HCT116 (cell line): ENCODE measurements at regions not wholly inside any gene's neighbourhood (a gene's known extent, or its start where the extent isn't known, plus 50 kb on each side); places are given as distances from the start of the nearest gene placed in this dataset.

Source experiments
- ATAC-seq: fragments of 200-7000 bp; cut with Tn5 transposase; 2 replicates; pipeline ENCODE4 v1.9.1; 2020; ENCODE audit warnings: mild to moderate bottlenecking, moderate library complexity
- BruUV-seq: library from RNA; stranded (reverse); fragments of 400-500 nt; replicated peaks from 2 replicates; lab custom pipeline; 2021; lab: Mats Ljungman, UMichigan
- CTCF ChIA-PET: fragments of 300-600 bp; sonication (Branson Sonifier 250); formaldehyde crosslinking; loops from one replicate; lab custom pipeline; 2021; ENCODE audit warnings: antibody characterized with exemption; lab: Charles Lee
- POLR2A ChIA-PET: fragments of 300-600, 350-600 bp; sonication (Branson Sonifier 250); formaldehyde crosslinking; loops from one replicate; lab custom pipeline; 2021; ENCODE audit warnings: antibody characterized with exemption; lab: Charles Lee
- RAD21 ChIA-PET, 2 experiments: fragments of 300-600 bp; sonication (Branson Sonifier 250); formaldehyde crosslinking; loops; one replicate each; lab custom pipeline; 2023; ENCODE audit warnings: low total read pairs in 2 of 2; ENCODE audit not compliant: uncharacterized antibody in 2 of 2, unreplicated experiment in 2 of 2, low non-redundant PET in 1 of 2; lab: Charles Lee
- DNase-seq: peaks from one replicate; pipeline ENCODE4 v3.0.0-alpha.2; 2010; ENCODE audit warnings: low read depth, low spot score
- H2AFZ ChIP-seq: fragments of 200-600 bp; shearing (Covaris generic), sonication (generic); 2 replicates; pipeline ENCODE4 v1.6.1; 2017; ENCODE audit warnings: low read depth, mixed run types, mixed read lengths, antibody characterized with exemption, low read length; ENCODE audit not compliant: poor library complexity, severe bottlenecking
- H3K27ac ChIP-seq: 2 replicates; pipeline ENCODE4 v1.5.1; 2012; ENCODE audit warnings: low read depth, low read length
- H3K27me3 ChIP-seq: fragments of 200-600 bp; sonication (generic); 2 replicates; pipeline ENCODE4 v1.6.1; 2016; ENCODE audit warnings: mixed run types, low read length, mixed read lengths; ENCODE audit not compliant: insufficient read depth
- H3K36me3 ChIP-seq, 2 experiments: fragments of 200-500 bp in 1 of 2; fragments of 200-600 bp in 1 of 2; sonication (Bioruptor generic) in 1 of 2; sonication (generic) in 1 of 2; 2 replicates each; pipeline versions ENCODE4 v1.5.1 to v1.6.1; 2014 to 2016; ENCODE audit warnings: low read length in 2 of 2, inconsistent platforms in 1 of 2, mixed read lengths in 1 of 2, mixed run types in 1 of 2; ENCODE audit not compliant: insufficient read depth in 2 of 2, control insufficient read depth in 1 of 2
- H3K4me1 ChIP-seq, 2 experiments: fragments of 200-600 bp in 1 of 2; sonication (generic) in 1 of 2; 2 replicates each; pipeline versions ENCODE4 v1.5.1 to v1.6.1; 2012 to 2017; ENCODE audit warnings: low read length in 2 of 2, inconsistent platforms in 1 of 2, mild to moderate bottlenecking in 1 of 2, mixed read lengths in 1 of 2, mixed run types in 1 of 2, moderate library complexity in 1 of 2; ENCODE audit not compliant: insufficient read depth in 2 of 2, control insufficient read depth in 1 of 2
- H3K4me2 ChIP-seq: fragments of 200-600 bp; sonication (generic); 2 replicates; pipeline ENCODE4 v1.6.1; 2017; ENCODE audit warnings: mixed run types, low read length, mixed read lengths
- H3K4me3 ChIP-seq, 2 experiments: fragments of 200-600 bp in 1 of 2; sonication (generic) in 1 of 2; replicated peaks in 1 of 2; 2 replicates each; pipeline ENCODE4 v1.5.1; 2011 to 2016; ENCODE audit warnings: low read length in 2 of 2, control low read depth in 1 of 2, low read depth in 1 of 2, mild to moderate bottlenecking in 1 of 2, mixed read lengths in 1 of 2, mixed run types in 1 of 2
- H3K79me2 ChIP-seq: fragments of 200-600 bp; sonication (generic); 2 replicates; pipeline ENCODE4 v1.6.1; 2017; ENCODE audit warnings: mild to moderate bottlenecking, mixed run types, low read length, moderate library complexity, mixed read lengths; ENCODE audit not compliant: insufficient read depth
- H3K9ac ChIP-seq: fragments of 200-600 bp; sonication (generic); 2 replicates; pipeline ENCODE4 v1.6.1; 2016; ENCODE audit warnings: low read length, mixed read lengths
- H3K9me2 ChIP-seq: fragments of 200-600 bp; sonication (generic), shearing (Covaris generic); 2 replicates; pipeline ENCODE4 v1.6.1; 2017; ENCODE audit warnings: mixed run types, mild to moderate bottlenecking, moderate library complexity; ENCODE audit not compliant: insufficient read depth
- H3K9me3 ChIP-seq, 2 experiments: fragments of 200-500 bp in 1 of 2; fragments of 200-600 bp in 1 of 2; sonication (Bioruptor generic) in 1 of 2; sonication (generic) in 1 of 2; 2 replicates each; pipeline ENCODE4 v1.6.1; 2014 to 2017; ENCODE audit warnings: low read length in 2 of 2, mixed read lengths in 2 of 2, inconsistent platforms in 1 of 2, low read depth in 1 of 2, mild to moderate bottlenecking in 1 of 2, mixed run types in 1 of 2, moderate library complexity in 1 of 2; ENCODE audit not compliant: control insufficient read depth in 1 of 2, insufficient read depth in 1 of 2
- H4K20me1 ChIP-seq: fragments of 200-600 bp; sonication (generic), shearing (Covaris generic); 2 replicates; pipeline ENCODE4 v1.6.1; 2017; ENCODE audit warnings: mixed run types, mild to moderate bottlenecking, moderate library complexity; ENCODE audit not compliant: insufficient read depth
- CBX3 ChIP-seq: IDR thresholded peaks from 2 replicates; pipeline ENCODE4 v1.6.1; 2012; ENCODE audit warnings: low read depth
- CEBPB ChIP-seq: IDR thresholded peaks from 2 replicates; pipeline ENCODE4 v1.6.1; 2012; ENCODE audit warnings: low read depth
- CTCF ChIP-seq, 3 experiments: fragments of 200-600 bp in 1 of 3; sonication (generic) in 1 of 3; IDR thresholded peaks in 2 of 3; conservative IDR thresholded peaks in 1 of 3; 2 replicates each; pipeline ENCODE4 v1.5.1; 2012 to 2017; ENCODE audit warnings: low read depth in 2 of 3, low read length in 2 of 3, antibody characterized with exemption in 1 of 3, borderline replicate concordance in 1 of 3, control low read depth in 1 of 3, mild to moderate bottlenecking in 1 of 3, mixed read lengths in 1 of 3, mixed run types in 1 of 3, moderate library complexity in 1 of 3; ENCODE audit not compliant: insufficient read depth in 1 of 3
- EGR1 ChIP-seq: IDR thresholded peaks from 2 replicates; pipeline ENCODE4 v1.6.1; 2012; ENCODE audit warnings: low read depth
- EZH2 ChIP-seq: fragments of 200-600 bp; sonication (generic); IDR thresholded peaks from 2 replicates; pipeline ENCODE4 v1.6.1; 2017; ENCODE audit warnings: antibody characterized with exemption, mixed run types
- EZH2phosphoT487 ChIP-seq: fragments of 200-600 bp; IDR thresholded peaks from 2 replicates; pipeline ENCODE4 v1.6.1; 2018; ENCODE audit warnings: antibody characterized with exemption, borderline replicate concordance
- FOSL1 ChIP-seq: IDR thresholded peaks from 2 replicates; pipeline ENCODE4 v1.6.1; 2012; ENCODE audit warnings: low read depth
- JUND ChIP-seq: IDR thresholded peaks from 2 replicates; pipeline ENCODE4 v1.6.1; 2012
- POLR2A ChIP-seq: IDR thresholded peaks from 2 replicates; pipeline ENCODE4 v1.7.0; 2011; ENCODE audit warnings: borderline replicate concordance; ENCODE audit not compliant: insufficient read depth, insufficient read length; ENCODE audit errors: extremely low read depth
- POLR2AphosphoS5 ChIP-seq: IDR thresholded peaks from 2 replicates; pipeline ENCODE4 v1.6.1; 2011; ENCODE audit warnings: mild to moderate bottlenecking, low read depth, low read length, moderate library complexity
- RAD21 ChIP-seq: IDR thresholded peaks from 2 replicates; pipeline ENCODE4 v1.6.1; 2012; ENCODE audit warnings: low read depth, mild to moderate bottlenecking
- REST ChIP-seq: IDR thresholded peaks from 2 replicates; pipeline ENCODE4 v1.6.1; 2012; ENCODE audit warnings: low read depth
- SP1 ChIP-seq: IDR thresholded peaks from 2 replicates; pipeline ENCODE4 v1.6.1; 2012; ENCODE audit warnings: low read depth
- SRF ChIP-seq: IDR thresholded peaks from 2 replicates; pipeline ENCODE4 v1.6.1; 2012; ENCODE audit warnings: low read depth
- TCF7L2 ChIP-seq: IDR thresholded peaks from 2 replicates; pipeline ENCODE4 v1.7.0; 2011; ENCODE audit warnings: borderline replicate concordance, inconsistent platforms; ENCODE audit not compliant: insufficient read depth, insufficient read length; ENCODE audit errors: extremely low read depth
- ZFX ChIP-seq: fragments of 450-650 bp; IDR thresholded peaks from 2 replicates; pipeline ENCODE4 v1.6.1; 2017
- intact Hi-C: fragments of 100-400 bp; cut with micrococcal nuclease; formaldehyde crosslinking; loops from 2 replicates; pipeline ENCODE4 v1.10.0; 2022
- TF ChIP-seq, protein P1 (sequence below): IDR thresholded peaks from 2 replicates; pipeline ENCODE4 v1.6.1; 2012

DNA sequence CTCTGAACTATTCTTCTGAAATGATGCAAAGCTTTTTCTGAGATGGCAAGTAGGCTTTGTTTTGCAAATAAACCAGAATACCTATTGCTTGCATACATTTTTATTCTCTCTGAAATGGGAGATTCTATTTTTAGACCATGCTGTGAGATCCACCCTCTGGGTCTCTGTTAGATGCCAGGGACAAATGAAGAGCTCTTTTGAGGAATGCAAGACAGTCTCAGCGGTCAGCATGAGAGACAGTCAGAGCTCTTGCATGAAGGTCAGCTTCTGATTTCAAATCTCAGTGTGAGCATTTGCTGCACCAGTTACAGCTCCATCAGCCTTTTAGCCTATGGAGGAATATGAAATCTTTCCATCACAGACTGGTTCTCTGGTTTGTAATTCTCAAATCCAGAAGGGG, 429.9 kb upstream of the KLF6 start:
- Histone ChIP-seq H3K9me2 (no peaks in the 10 kb centered on the region), H3K79me2 (no peaks in the 10 kb centered on the region), H3K4me1 (no peaks in the 10 kb centered on the region), H3K27me3 (no peaks in the 10 kb centered on the region)
- intact Hi-C loops = no loop called here
- TF ChIP-seq SRF = no peak
- no peak for TF ChIP-seq EZH2
- TF ChIP-seq FOSL1 = no peak
- TF ChIP-seq, protein P1, sequence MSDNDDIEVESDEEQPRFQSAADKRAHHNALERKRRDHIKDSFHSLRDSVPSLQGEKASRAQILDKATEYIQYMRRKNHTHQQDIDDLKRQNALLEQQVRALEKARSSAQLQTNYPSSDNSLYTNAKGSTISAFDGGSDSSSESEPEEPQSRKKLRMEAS = no peak
- no peak for TF ChIP-seq SP1
- no peak for TF ChIP-seq JUND
- TF ChIP-seq EGR1 = no peak
- TF ChIP-seq, all 23 proteins: peak for 0
- H3K9me3 ChIP-seq = no peaks in the 10 kb centered on the region
- ChIA-PET CTCF (no interaction called here), POLR2A (no interaction called here), RAD21 (no interaction called here)
- no peaks in the 10 kb centered on the region for H3K36me3 ChIP-seq
- H3K4me2 ChIP-seq = no peak overlapping the region
- no peak overlapping the region for H2AFZ ChIP-seq
- H3K9ac ChIP-seq = no peak overlapping the region
- no peak overlapping the region for H3K27ac ChIP-seq
- BruUV-seq = no TSS peak
- DNase-seq (no peak), ATAC-seq (no peak)
- H3K4me3 ChIP-seq = no peak overlapping the region
- no peaks in the 10 kb centered on the region for H4K20me1 ChIP-seq

DNA sequence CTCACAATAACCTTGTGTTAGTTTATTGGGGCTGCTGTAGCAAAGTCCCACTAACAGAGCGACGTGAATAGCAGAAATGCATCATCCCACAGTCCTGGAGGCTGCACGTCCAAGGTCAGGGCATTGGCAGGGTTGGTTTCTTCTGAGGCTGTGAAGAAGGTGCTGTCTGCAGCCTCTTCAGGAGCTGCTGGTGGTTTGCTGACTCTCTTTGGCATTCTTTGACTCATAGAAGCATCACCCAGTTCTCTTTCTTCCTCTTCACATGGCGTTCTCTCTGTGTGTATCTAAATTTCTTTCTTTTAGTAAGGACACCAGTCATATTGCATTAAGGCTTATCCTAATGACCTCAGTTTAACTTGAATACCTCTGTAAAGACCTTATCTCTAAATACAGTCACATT, 428.4 kb upstream of the KLF6 start:
- ChIA-PET RAD21 (no interaction called here), POLR2A (no interaction called here), CTCF (no interaction called here)
- no TSS peak for BruUV-seq
- Histone ChIP-seq H3K4me1 (no peaks in the 10 kb centered on the region), H3K9me3 (no peaks in the 10 kb centered on the region), H3K9ac (no peak overlapping the region), H2AFZ (no peak overlapping the region), H3K27me3 (no peaks in the 10 kb centered on the region), H3K79me2 (no peaks in the 10 kb centered on the region), H3K36me3 (no peaks in the 10 kb centered on the region), H4K20me1 (no peaks in the 10 kb centered on the region), H3K4me2 (no peak overlapping the region), H3K9me2 (no peaks in the 10 kb centered on the region), H3K27ac (no peak overlapping the region), H3K4me3 (no peak overlapping the region)
- no peak for DNase-seq
- ATAC-seq = no peak
- TF ChIP-seq EZH2phosphoT487 (no peak), CBX3 (no peak), POLR2A (no peak), POLR2AphosphoS5 (no peak), RAD21 (no peak), ZFX (no peak), CTCF (IDR thresholded peaks at IDR 0.05 in 2 of 3, conservative IDR thresholded peaks at IDR 0.05 in 1 of 3; ENCODE audit: borderline replicate concordance in 1 of 3, insufficient read depth in 1 of 3, low read depth in 2 of 3, low read length in 2 of 3) (no peak), SRF (no peak), REST (no peak), JUND (no peak), FOSL1 (no peak), CEBPB (no peak), EGR1 (no peak), TCF7L2 (no peak), EZH2 (no peak)
- TF ChIP-seq, protein P1 = no peak
- intact Hi-C loops = no loop called here
